SK-N-SH (cell line): ENCODE measurements at regions not wholly inside any gene's neighbourhood (a gene's known extent, or its start where the extent isn't known, plus 50 kb on each side); places are given as distances from the start of the nearest gene placed in this dataset.

Source experiments
- CTCF ChIP-seq: fragments of 200-600 bp; sonication (generic); IDR thresholded peaks from 2 replicates; pipeline ENCODE4 v1.6.1; 2017; ENCODE audit warnings: antibody characterized with exemption, mild to moderate bottlenecking, moderate library complexity
- EP300 ChIP-seq, 2 experiments: IDR thresholded peaks; 2 replicates each; pipeline versions ENCODE4 v1.4.0 to v1.6.1; 2012; ENCODE audit warnings: borderline replicate concordance in 1 of 2, low read depth in 1 of 2, low read length in 1 of 2
- EZH2phosphoT487 ChIP-seq: fragments of 200-600 bp; sonication (generic); IDR thresholded peaks from 2 replicates; pipeline ENCODE4 v1.6.1; 2017; ENCODE audit warnings: low read depth, mixed run types, mild to moderate bottlenecking, antibody characterized with exemption, moderate library complexity, borderline replicate concordance
- FOXJ3 ChIP-seq: sonication (generic); formaldehyde crosslinking; IDR thresholded peaks from 2 replicates; pipeline ENCODE4 v1.5.1; 2020; ENCODE audit warnings: mild to moderate bottlenecking, missing genetic modification reagents
- PBX3 ChIP-seq: IDR thresholded peaks from 2 replicates; pipeline ENCODE4; 2012
- POLR2AphosphoS5 ChIP-seq: IDR thresholded peaks from 2 replicates; pipeline ENCODE4 v1.6.1; 2012; ENCODE audit warnings: low read depth, low read length
- TAF1 ChIP-seq: IDR thresholded peaks from 2 replicates; pipeline ENCODE4 v1.6.1; 2012; ENCODE audit warnings: low read depth, mild to moderate bottlenecking, low read length, moderate library complexity, borderline replicate concordance
- TF ChIP-seq, protein P1 (sequence below): fragments of 150-350 bp; IDR thresholded peaks from 2 replicates; pipeline ENCODE4 v1.6.1; 2017; ENCODE audit warnings: antibody characterized with exemption, low read length, low read depth, borderline replicate concordance
- TF ChIP-seq, protein P2 (sequence below): IDR thresholded peaks from 2 replicates; pipeline ENCODE4 v1.4.0; 2012; ENCODE audit warnings: low read depth

GRCh38 chr10:42476101-42476500 lies 162.3 kb downstream of the ZNF33B start:
- TF ChIP-seq TAF1 = no peak
- TF ChIP-seq POLR2AphosphoS5 = no peak
- TF ChIP-seq, protein P1, sequence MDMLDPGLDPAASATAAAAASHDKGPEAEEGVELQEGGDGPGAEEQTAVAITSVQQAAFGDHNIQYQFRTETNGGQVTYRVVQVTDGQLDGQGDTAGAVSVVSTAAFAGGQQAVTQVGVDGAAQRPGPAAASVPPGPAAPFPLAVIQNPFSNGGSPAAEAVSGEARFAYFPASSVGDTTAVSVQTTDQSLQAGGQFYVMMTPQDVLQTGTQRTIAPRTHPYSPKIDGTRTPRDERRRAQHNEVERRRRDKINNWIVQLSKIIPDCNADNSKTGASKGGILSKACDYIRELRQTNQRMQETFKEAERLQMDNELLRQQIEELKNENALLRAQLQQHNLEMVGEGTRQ = no peak
- TF ChIP-seq, protein P2, sequence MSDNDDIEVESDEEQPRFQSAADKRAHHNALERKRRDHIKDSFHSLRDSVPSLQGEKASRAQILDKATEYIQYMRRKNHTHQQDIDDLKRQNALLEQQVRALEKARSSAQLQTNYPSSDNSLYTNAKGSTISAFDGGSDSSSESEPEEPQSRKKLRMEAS = no peak
- no peak for TF ChIP-seq EZH2phosphoT487
- no peak for TF ChIP-seq FOXJ3 (CRISPR knock-in tag)
- no peak for TF ChIP-seq CTCF
- TF ChIP-seq PBX3 = no peak
- TF ChIP-seq EP300 (IDR thresholded peaks at IDR 0.05; ENCODE audit: borderline replicate concordance in 1 of 2, low read depth in 1 of 2, low read length in 1 of 2) = no peak
